Activated T-cell treated with anti-CD3 and anti-CD28 coated beads, Interleukin-2, amount 50 U/mL, for 24 hours (primary cell): ENCODE measurements at regions not wholly inside any gene's neighbourhood (a gene's known extent, or its start where the extent isn't known, plus 50 kb on each side); places are given as distances from the start of the nearest gene placed in this dataset.

Experiments
- DNase-seq: peaks from one replicate; pipeline ENCODE4 v3.0.0-alpha.2; 2020
- H3K27ac Mint-ChIP-seq: 2 replicates; pipeline ENCODE4 v1.8.0; 2020; ENCODE audit warnings: mild to moderate bottlenecking, mixed read lengths
- H3K27me3 Mint-ChIP-seq: 2 replicates; pipeline ENCODE4 v1.8.0; 2020; ENCODE audit warnings: mixed read lengths
- H3K36me3 Mint-ChIP-seq: 2 replicates; pipeline ENCODE4 v1.8.0; 2020; ENCODE audit warnings: low read depth, mixed read lengths
- H3K4me1 Mint-ChIP-seq: 2 replicates; pipeline ENCODE4 v1.8.0; 2020; ENCODE audit warnings: low read depth, mixed read lengths
- H3K4me3 Mint-ChIP-seq: 2 replicates; pipeline ENCODE4 v1.8.0; 2020; ENCODE audit warnings: mild to moderate bottlenecking, moderate library complexity, mixed read lengths
- H3K9me3 Mint-ChIP-seq: 2 replicates; pipeline ENCODE4 v1.8.0; 2020; ENCODE audit warnings: mixed read lengths

DNA sequence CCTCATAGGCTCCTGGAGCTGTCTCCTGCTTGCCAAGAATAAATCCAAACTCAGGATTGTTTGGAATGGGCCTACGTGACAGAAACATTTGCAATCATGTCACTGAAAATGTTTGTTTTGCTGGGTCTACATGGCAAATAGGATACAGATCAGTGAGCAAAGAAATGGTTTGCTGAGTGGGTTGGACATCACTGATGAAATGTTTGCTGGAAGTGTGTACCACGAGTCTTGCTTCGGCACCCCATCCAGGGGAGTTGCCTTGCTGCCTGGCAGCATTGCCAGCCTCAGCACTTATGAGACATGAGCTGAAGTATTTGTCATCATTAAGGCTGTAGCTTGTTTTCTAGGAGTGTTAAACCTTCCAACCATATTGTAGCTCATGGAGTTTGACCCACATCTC is 213.3 kb upstream of the CFAP20DC start:
- DNase-seq: no peak

DNA sequence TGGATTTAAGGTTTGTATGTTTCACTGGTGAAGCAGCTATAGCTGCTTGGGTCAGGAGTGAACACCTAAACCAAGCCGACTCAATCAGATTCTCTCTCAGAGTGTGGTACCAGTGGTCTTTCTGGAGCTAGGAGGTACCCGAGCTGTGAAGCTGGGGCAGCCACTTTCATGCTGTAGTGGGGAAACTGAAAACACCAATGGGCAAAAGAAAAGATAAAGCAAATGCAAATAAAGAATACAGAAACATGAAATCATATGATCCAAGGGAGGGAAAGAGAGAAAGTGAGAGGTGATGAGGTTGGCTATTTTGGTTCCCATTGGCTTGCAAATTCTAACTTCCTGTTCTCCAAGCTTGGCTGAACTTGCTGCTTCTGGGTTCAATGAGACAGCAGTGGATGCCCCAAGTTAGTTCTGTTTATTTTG is 212.3 kb upstream of the CFAP20DC start:
- Mint-ChIP-seq H3K9me3 (peaks cover 14% of the 10 kb centered on the region), H3K36me3 (no peaks in the 10 kb centered on the region), H3K4me1 (peaks cover 8% of the 10 kb centered on the region), H3K4me3 (no peak overlapping the region), H3K27me3 (no peaks in the 10 kb centered on the region), H3K27ac (no peak overlapping the region)
- DNase-seq: no peak

More for the DNA sequence above, 213.3 kb upstream of the CFAP20DC start:
- Mint-ChIP-seq H3K27ac (no peak overlapping the region), H3K4me1 (peaks cover 8% of the 10 kb centered on the region), H3K9me3 (peaks cover 14% of the 10 kb centered on the region), H3K4me3 (no peak overlapping the region), H3K36me3 (no peaks in the 10 kb centered on the region), H3K27me3 (no peaks in the 10 kb centered on the region)

DNA sequence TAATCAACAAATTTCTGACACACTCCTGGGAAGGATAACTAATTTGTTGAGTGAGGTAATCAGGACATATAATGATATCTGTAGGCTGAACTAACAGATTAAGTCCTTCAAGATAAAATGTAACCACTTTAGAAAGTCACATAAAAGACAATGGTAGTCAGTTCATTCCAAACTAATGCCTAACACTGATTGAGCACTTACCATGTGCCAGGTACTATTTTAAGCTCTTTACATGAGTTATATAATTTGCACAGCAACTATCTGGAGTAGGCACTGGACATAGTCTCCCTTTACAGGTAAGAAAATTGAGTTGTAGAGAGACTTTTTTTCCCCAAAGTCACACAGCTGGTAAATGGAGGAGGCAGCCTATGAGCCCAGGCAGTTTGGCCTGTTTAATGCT is 211.2 kb upstream of the CFAP20DC start:
- H3K4me3 Mint-ChIP-seq: no peak overlapping the region
- H3K4me1 Mint-ChIP-seq: peaks cover 3% of the 10 kb centered on the region
- peaks cover 14% of the 10 kb centered on the region for H3K9me3 Mint-ChIP-seq
- DNase-seq: no peak
- no peak overlapping the region for H3K27ac Mint-ChIP-seq
- H3K27me3 Mint-ChIP-seq: no peaks in the 10 kb centered on the region
- H3K36me3 Mint-ChIP-seq: no peaks in the 10 kb centered on the region

DNA sequence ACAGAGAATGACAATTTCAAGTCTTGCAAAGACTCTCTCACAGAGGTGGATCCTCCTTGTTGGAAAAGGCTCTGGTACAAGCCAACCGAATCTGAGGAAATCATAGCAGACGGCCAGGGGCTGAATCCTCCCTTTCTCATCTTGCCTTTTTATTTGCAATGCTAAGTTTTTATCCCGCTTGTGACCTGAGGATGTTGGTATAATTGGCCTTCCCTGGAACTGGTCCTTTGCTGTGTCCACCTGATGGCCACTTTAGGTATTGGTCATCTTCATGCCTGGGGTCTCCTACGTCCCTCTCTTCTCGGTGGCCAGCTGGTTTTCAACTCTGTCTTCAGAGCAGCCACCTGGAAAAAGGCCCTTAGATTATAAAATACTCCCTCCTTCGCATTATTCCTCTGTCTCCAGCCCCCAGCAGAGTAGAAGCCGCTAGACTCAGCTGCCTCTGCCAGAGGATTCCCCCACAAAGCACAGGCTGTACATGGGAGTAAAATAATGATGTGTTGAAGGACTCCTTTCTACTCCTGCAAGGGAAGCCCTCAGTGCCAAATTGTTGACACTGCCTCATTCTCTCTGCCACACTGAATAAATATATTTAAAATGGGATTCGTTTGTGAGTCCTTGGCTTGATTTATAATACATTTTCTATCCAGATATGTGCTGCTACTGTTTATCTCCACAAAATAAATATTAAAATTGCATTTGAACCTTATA is 208.9 kb upstream of the CFAP20DC start:
- no peaks in the 10 kb centered on the region for H3K4me1 Mint-ChIP-seq
- peaks cover 5% of the 10 kb centered on the region for H3K9me3 Mint-ChIP-seq
- no peaks in the 10 kb centered on the region for H3K36me3 Mint-ChIP-seq
- H3K27me3 Mint-ChIP-seq: no peaks in the 10 kb centered on the region
- DNase-seq: no peak
- no peak overlapping the region for H3K4me3 Mint-ChIP-seq
- H3K27ac Mint-ChIP-seq: no peak overlapping the region

DNA sequence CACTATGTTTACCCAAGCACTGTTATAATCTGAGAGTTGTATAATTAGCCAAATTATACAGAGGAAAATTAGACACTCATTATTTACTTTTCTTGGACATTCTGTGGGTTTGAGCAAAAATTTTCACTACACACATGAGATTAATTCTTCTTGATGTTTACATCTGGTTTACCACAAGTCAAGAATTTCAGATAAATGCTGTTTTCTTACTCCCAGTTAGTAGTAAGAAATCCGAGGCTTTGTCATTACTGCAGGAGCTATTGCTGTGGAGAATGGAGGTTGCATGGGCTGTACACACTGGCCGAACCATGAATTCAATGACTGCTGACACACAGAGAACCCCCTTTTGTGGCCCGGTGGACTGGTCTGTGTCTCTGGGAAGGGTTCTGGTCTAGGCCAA is 207.7 kb upstream of the CFAP20DC start:
- Mint-ChIP-seq H3K4me3 (no peak overlapping the region), H3K9me3 (no peaks in the 10 kb centered on the region), H3K36me3 (no peaks in the 10 kb centered on the region), H3K27ac (no peak overlapping the region), H3K4me1 (no peaks in the 10 kb centered on the region), H3K27me3 (no peaks in the 10 kb centered on the region)
- no peak for DNase-seq

DNA sequence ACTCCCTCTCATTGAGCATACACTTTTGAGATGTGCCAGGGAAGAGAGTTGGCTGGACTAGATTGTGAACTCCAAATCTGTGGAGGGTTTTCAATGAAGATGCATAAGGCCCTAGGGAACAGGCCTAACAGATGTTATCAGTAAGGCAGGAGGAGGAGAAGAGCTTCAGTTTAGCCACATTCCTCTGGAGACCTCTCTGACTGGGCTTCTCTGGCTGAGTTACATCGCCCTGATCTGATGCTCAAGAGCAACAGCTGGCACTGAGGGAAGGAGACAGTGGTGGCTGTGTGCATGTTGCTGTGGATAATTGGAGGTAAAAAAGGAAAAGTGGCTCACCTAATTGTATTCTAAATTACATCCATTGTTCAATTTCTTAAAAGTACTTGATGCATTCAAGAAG is 206.4 kb upstream of the CFAP20DC start:
- no peak overlapping the region for H3K4me3 Mint-ChIP-seq
- no peak overlapping the region for H3K27ac Mint-ChIP-seq
- no peaks in the 10 kb centered on the region for H3K4me1 Mint-ChIP-seq
- no peaks in the 10 kb centered on the region for H3K36me3 Mint-ChIP-seq
- DNase-seq: no peak
- H3K9me3 Mint-ChIP-seq: no peaks in the 10 kb centered on the region
- H3K27me3 Mint-ChIP-seq: no peaks in the 10 kb centered on the region

DNA sequence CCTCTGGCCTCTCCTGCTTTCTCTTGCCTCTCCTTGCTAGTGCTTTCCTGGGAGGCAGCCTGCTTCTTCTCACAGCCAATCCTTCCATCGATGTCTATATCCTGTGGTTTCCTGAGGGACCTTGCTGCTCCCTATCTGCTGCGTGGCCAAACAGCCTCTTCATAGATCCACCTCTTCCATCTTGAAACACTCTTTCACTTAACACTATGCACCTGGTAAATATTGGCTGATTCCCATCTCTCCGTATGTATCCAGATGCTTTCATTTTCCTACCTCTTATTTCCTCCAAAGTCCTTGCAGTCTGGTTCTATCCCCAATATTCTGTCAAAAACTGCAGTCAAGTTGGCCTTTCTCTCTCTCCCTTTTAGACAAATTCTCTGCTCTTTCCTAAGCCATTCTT is 205.2 kb upstream of the CFAP20DC start:
- no peak for DNase-seq
- Mint-ChIP-seq H3K4me3 (no peak overlapping the region), H3K27ac (no peak overlapping the region), H3K36me3 (no peaks in the 10 kb centered on the region), H3K4me1 (no peaks in the 10 kb centered on the region), H3K27me3 (no peaks in the 10 kb centered on the region), H3K9me3 (no peaks in the 10 kb centered on the region)

DNA sequence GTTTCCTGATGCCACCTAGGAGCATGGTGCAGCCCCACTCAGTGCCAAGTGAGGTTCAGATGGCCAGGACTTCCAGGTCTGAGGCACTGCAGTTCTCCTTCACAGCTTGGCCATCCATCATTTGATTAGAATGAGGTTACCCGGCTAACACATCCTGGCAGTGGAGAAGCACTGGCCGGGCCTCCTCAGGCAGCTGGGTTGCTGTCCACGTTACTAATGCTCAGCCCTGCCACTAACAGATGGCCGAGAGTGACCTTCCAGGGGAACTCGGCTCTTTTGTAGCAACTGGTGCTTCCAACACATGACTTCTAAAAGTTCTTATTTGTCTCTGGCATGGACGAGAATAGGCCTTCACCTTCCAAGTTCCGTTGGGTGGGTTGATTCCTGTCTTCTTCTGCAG is 204.6 kb upstream of the CFAP20DC start:
- Mint-ChIP-seq H3K4me1 (no peaks in the 10 kb centered on the region), H3K4me3 (no peak overlapping the region), H3K27ac (no peak overlapping the region)

DNA sequence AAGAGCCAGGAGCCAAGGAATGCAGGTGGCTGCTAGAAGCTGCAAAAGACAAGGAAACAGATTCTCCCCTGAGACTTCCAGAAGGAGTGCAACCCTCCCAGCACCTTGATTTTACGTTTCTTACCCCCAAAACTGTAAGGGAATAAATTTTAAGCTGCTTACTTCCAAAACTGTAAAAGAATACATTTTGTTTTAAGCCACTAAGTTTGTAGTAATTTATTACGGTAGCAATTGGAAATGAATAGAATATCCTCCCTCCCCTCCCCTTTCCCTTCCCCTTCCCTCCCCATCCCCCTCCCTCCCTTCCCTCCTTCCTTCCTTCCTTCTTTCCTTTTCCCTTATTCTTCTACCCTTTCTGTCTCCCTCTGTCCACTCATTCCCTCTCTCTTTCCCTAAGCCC is 203.7 kb upstream of the CFAP20DC start:
- H3K4me3 Mint-ChIP-seq: no peak overlapping the region

More for the DNA sequence above, 204.6 kb upstream of the CFAP20DC start:
- no peak for DNase-seq
- no peaks in the 10 kb centered on the region for H3K27me3 Mint-ChIP-seq
- H3K36me3 Mint-ChIP-seq: no peaks in the 10 kb centered on the region
- no peaks in the 10 kb centered on the region for H3K9me3 Mint-ChIP-seq

DNA sequence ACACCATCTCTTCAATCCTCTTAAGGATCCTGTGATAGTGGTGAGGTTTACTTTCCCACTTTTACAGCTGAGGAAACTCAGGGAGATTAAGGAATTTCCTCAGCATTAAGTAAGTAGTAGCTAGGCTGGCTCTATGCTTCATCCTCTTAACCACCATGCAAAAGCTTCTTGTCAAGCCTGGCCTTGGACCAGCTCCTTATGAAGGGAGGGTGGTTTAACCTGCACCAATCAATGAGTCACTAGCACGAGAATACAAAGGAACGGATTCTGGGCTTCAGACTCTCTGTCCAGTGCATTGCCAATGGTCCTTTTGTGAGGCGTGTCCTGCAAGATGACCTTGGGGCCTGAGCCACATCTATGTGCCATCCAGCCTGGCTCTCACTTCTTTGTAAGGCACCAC is 202.0 kb upstream of the CFAP20DC start:
- Mint-ChIP-seq H3K36me3 (no peaks in the 10 kb centered on the region), H3K27me3 (no peaks in the 10 kb centered on the region), H3K9me3 (peaks cover 12% of the 10 kb centered on the region), H3K4me1 (peaks cover 4% of the 10 kb centered on the region), H3K27ac (no peak overlapping the region), H3K4me3 (no peak overlapping the region)
- no peak for DNase-seq

More for the DNA sequence above, 203.7 kb upstream of the CFAP20DC start:
- DNase-seq: no peak
- H3K36me3 Mint-ChIP-seq: no peaks in the 10 kb centered on the region
- H3K9me3 Mint-ChIP-seq: peaks cover 8% of the 10 kb centered on the region
- H3K27ac Mint-ChIP-seq: no peak overlapping the region
- no peaks in the 10 kb centered on the region for H3K4me1 Mint-ChIP-seq
- no peaks in the 10 kb centered on the region for H3K27me3 Mint-ChIP-seq

DNA sequence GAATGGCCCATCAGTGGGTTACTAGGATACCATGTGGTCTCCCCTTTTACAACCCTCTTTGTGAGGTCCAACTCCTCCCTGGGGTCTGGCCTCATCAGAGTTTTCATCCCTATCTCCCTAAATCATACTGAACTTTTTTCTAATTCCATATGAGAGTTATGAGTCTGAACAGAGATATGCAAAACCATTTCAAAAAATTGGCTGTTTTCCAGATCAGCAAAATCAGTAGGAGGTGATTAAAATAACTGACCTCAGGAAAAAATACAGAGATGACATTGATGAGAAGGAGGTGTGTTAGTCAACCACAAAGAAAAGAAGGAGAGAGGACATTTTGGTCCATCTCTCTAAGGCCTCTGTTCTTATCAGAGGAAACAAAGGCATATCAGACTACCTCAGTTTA is 200.8 kb upstream of the CFAP20DC start:
- Mint-ChIP-seq H3K4me1 (peaks cover 4% of the 10 kb centered on the region), H3K27ac (no peak overlapping the region), H3K4me3 (no peak overlapping the region), H3K36me3 (no peaks in the 10 kb centered on the region), H3K9me3 (peaks cover 12% of the 10 kb centered on the region), H3K27me3 (no peaks in the 10 kb centered on the region)
- DNase-seq: no peak

DNA sequence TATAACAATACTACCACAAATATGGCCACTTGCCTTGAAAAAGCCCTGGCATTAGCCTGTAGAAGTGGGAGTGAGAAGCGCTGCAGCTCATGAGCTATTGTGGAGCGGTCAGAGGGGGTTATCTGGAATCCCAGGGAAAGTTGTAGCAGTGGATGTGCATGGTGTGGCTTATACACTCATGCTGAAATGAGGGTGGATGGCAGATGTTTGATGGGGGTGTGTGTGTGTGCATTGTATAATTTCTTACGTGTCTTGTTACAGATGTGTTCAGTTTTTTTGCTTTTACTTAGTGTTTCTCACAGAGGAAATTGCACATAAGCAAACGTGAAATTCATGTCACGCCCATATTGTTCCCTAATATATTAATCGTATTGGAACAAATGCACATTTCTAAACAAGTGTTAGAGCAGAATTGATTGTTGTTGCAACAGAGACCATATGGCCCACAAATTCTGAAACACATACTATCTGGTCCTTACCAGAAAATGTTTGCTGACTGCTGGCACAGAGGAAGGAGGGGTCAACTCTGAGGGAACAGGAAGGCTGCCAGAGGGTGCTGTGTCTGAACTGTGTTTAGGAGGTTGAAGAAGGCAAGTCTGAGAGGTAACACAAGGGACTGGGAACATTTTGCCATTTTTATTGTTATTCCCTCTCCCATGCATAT is 200.0 kb upstream of the CFAP20DC start:
- no peak for DNase-seq
- Mint-ChIP-seq H3K27me3 (no peaks in the 10 kb centered on the region), H3K4me3 (no peak overlapping the region), H3K4me1 (peaks cover 4% of the 10 kb centered on the region), H3K36me3 (no peaks in the 10 kb centered on the region), H3K27ac (no peak overlapping the region), H3K9me3 (peaks cover 12% of the 10 kb centered on the region)

DNA sequence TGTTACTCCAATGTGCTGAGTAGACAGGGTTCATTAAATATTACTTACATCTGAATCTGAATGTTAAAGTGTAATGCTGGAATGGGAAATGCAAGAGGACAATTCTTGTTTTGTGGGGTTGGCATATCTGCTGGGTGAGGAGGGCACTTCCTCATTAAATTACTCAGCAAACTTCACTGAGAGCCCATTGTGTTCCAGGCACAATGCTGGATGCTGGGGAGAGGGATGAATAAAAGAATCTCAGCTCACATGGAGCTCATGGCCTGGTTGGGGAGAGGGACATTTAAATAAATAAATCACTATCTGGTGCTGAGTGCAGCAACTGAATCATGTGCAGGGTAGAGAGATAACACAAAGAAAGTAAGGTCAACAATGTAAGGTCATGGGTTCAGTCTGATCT is 199.2 kb upstream of the CFAP20DC start:
- H3K4me3 Mint-ChIP-seq: no peak overlapping the region
- no peaks in the 10 kb centered on the region for H3K36me3 Mint-ChIP-seq
- no peak overlapping the region for H3K27ac Mint-ChIP-seq
- peaks cover 4% of the 10 kb centered on the region for H3K4me1 Mint-ChIP-seq
- H3K9me3 Mint-ChIP-seq: peaks cover 12% of the 10 kb centered on the region
- DNase-seq: no peak
- no peaks in the 10 kb centered on the region for H3K27me3 Mint-ChIP-seq

DNA sequence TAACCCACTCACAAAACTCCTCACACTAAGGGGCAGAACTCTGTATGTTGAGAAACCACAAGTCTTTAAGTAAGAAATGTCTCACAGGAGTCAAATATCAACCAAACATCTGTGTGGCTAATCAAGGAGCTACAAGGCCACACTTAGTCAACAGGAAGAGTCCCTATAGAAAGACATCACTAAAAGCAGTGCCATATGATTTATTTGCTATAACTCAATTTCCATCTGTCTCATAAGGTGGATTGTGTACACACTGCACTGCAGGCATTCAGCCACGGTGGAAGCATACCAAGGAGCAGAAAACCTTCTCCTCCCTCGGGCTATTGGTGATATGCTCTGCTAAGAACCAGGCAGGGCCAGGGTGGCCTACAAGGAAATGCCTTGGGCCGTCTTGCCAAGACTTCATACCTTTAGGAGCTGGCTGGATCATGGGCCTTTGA is 197.6 kb upstream of the CFAP20DC start:
- DNase-seq: no peak
- Mint-ChIP-seq H3K4me1 (peaks cover 4% of the 10 kb centered on the region), H3K4me3 (no peak overlapping the region), H3K36me3 (no peaks in the 10 kb centered on the region), H3K27ac (no peak overlapping the region), H3K9me3 (peaks cover 15% of the 10 kb centered on the region), H3K27me3 (no peaks in the 10 kb centered on the region)

DNA sequence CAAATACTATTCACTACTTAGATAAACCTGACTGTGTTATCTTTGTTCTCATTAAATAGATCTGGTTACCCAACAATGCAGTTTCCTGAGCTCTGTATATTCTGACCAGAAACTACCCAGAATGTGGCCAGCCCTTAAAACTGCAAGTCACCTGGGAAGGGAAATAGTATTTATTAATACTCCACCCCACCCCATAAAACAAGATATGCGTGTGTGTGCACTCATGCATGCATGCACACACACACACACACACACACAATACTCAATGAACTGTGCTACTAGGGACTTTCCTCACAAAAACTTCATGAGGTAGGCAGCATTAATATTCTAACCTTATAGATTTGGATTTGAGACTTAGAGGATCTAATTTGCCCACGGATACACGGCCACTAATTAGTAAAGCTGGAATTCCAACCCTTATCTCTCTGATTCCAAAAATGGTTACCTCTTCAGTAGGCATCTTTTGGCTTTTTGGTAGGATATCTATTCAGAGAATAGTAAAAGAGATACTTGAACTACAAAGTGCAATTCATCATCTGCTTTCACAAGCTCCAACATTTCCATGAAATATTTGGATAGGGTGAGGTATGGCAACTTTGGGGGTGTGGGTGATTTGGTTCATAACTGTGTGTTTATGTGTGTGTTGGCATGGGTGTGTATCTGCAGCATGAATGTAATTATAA is 197.0 kb upstream of the CFAP20DC start:
- Mint-ChIP-seq H3K27ac (no peak overlapping the region), H3K4me1 (peaks cover 4% of the 10 kb centered on the region), H3K36me3 (no peaks in the 10 kb centered on the region), H3K27me3 (no peaks in the 10 kb centered on the region), H3K4me3 (no peak overlapping the region), H3K9me3 (peaks cover 17% of the 10 kb centered on the region)
- no peak for DNase-seq
